HCT116 (cell line): ENCODE measurements at regions not wholly inside any gene's neighbourhood (a gene's known extent, or its start where the extent isn't known, plus 50 kb on each side); places are given as distances from the start of the nearest gene placed in this dataset.

Source experiments
- ATAC-seq: fragments of 200-7000 bp; cut with Tn5 transposase; 2 replicates; pipeline ENCODE4 v1.9.1; 2020; ENCODE audit warnings: mild to moderate bottlenecking, moderate library complexity
- BruUV-seq: library from RNA; stranded (reverse); fragments of 400-500 nt; replicated peaks from 2 replicates; lab custom pipeline; 2021; lab: Mats Ljungman, UMichigan
- CTCF ChIA-PET: fragments of 300-600 bp; sonication (Branson Sonifier 250); formaldehyde crosslinking; loops from one replicate; lab custom pipeline; 2021; ENCODE audit warnings: antibody characterized with exemption; lab: Charles Lee
- POLR2A ChIA-PET: fragments of 300-600, 350-600 bp; sonication (Branson Sonifier 250); formaldehyde crosslinking; loops from one replicate; lab custom pipeline; 2021; ENCODE audit warnings: antibody characterized with exemption; lab: Charles Lee
- RAD21 ChIA-PET, 2 experiments: fragments of 300-600 bp; sonication (Branson Sonifier 250); formaldehyde crosslinking; loops; one replicate each; lab custom pipeline; 2023; ENCODE audit warnings: low total read pairs in 2 of 2; ENCODE audit not compliant: uncharacterized antibody in 2 of 2, unreplicated experiment in 2 of 2, low non-redundant PET in 1 of 2; lab: Charles Lee
- DNase-seq: peaks from one replicate; pipeline ENCODE4 v3.0.0-alpha.2; 2010; ENCODE audit warnings: low read depth, low spot score
- H2AFZ ChIP-seq: fragments of 200-600 bp; shearing (Covaris generic), sonication (generic); 2 replicates; pipeline ENCODE4 v1.6.1; 2017; ENCODE audit warnings: low read depth, mixed run types, mixed read lengths, antibody characterized with exemption, low read length; ENCODE audit not compliant: poor library complexity, severe bottlenecking
- H3K27ac ChIP-seq: 2 replicates; pipeline ENCODE4 v1.5.1; 2012; ENCODE audit warnings: low read depth, low read length
- H3K27me3 ChIP-seq: fragments of 200-600 bp; sonication (generic); 2 replicates; pipeline ENCODE4 v1.6.1; 2016; ENCODE audit warnings: mixed run types, low read length, mixed read lengths; ENCODE audit not compliant: insufficient read depth
- H3K36me3 ChIP-seq, 2 experiments: fragments of 200-500 bp in 1 of 2; fragments of 200-600 bp in 1 of 2; sonication (Bioruptor generic) in 1 of 2; sonication (generic) in 1 of 2; 2 replicates each; pipeline versions ENCODE4 v1.5.1 to v1.6.1; 2014 to 2016; ENCODE audit warnings: low read length in 2 of 2, inconsistent platforms in 1 of 2, mixed read lengths in 1 of 2, mixed run types in 1 of 2; ENCODE audit not compliant: insufficient read depth in 2 of 2, control insufficient read depth in 1 of 2
- H3K4me1 ChIP-seq, 2 experiments: fragments of 200-600 bp in 1 of 2; sonication (generic) in 1 of 2; 2 replicates each; pipeline versions ENCODE4 v1.5.1 to v1.6.1; 2012 to 2017; ENCODE audit warnings: low read length in 2 of 2, inconsistent platforms in 1 of 2, mild to moderate bottlenecking in 1 of 2, mixed read lengths in 1 of 2, mixed run types in 1 of 2, moderate library complexity in 1 of 2; ENCODE audit not compliant: insufficient read depth in 2 of 2, control insufficient read depth in 1 of 2
- H3K4me2 ChIP-seq: fragments of 200-600 bp; sonication (generic); 2 replicates; pipeline ENCODE4 v1.6.1; 2017; ENCODE audit warnings: mixed run types, low read length, mixed read lengths
- H3K4me3 ChIP-seq, 2 experiments: fragments of 200-600 bp in 1 of 2; sonication (generic) in 1 of 2; replicated peaks in 1 of 2; 2 replicates each; pipeline ENCODE4 v1.5.1; 2011 to 2016; ENCODE audit warnings: low read length in 2 of 2, control low read depth in 1 of 2, low read depth in 1 of 2, mild to moderate bottlenecking in 1 of 2, mixed read lengths in 1 of 2, mixed run types in 1 of 2
- H3K79me2 ChIP-seq: fragments of 200-600 bp; sonication (generic); 2 replicates; pipeline ENCODE4 v1.6.1; 2017; ENCODE audit warnings: mild to moderate bottlenecking, mixed run types, low read length, moderate library complexity, mixed read lengths; ENCODE audit not compliant: insufficient read depth
- H3K9ac ChIP-seq: fragments of 200-600 bp; sonication (generic); 2 replicates; pipeline ENCODE4 v1.6.1; 2016; ENCODE audit warnings: low read length, mixed read lengths
- H3K9me2 ChIP-seq: fragments of 200-600 bp; sonication (generic), shearing (Covaris generic); 2 replicates; pipeline ENCODE4 v1.6.1; 2017; ENCODE audit warnings: mixed run types, mild to moderate bottlenecking, moderate library complexity; ENCODE audit not compliant: insufficient read depth
- H3K9me3 ChIP-seq, 2 experiments: fragments of 200-500 bp in 1 of 2; fragments of 200-600 bp in 1 of 2; sonication (Bioruptor generic) in 1 of 2; sonication (generic) in 1 of 2; 2 replicates each; pipeline ENCODE4 v1.6.1; 2014 to 2017; ENCODE audit warnings: low read length in 2 of 2, mixed read lengths in 2 of 2, inconsistent platforms in 1 of 2, low read depth in 1 of 2, mild to moderate bottlenecking in 1 of 2, mixed run types in 1 of 2, moderate library complexity in 1 of 2; ENCODE audit not compliant: control insufficient read depth in 1 of 2, insufficient read depth in 1 of 2
- H4K20me1 ChIP-seq: fragments of 200-600 bp; sonication (generic), shearing (Covaris generic); 2 replicates; pipeline ENCODE4 v1.6.1; 2017; ENCODE audit warnings: mixed run types, mild to moderate bottlenecking, moderate library complexity; ENCODE audit not compliant: insufficient read depth
- CBX3 ChIP-seq: IDR thresholded peaks from 2 replicates; pipeline ENCODE4 v1.6.1; 2012; ENCODE audit warnings: low read depth
- EGR1 ChIP-seq: IDR thresholded peaks from 2 replicates; pipeline ENCODE4 v1.6.1; 2012; ENCODE audit warnings: low read depth
- ELF1 ChIP-seq: IDR thresholded peaks from 2 replicates; pipeline ENCODE4 v1.6.1; 2012; ENCODE audit warnings: low read depth, borderline replicate concordance
- EZH2 ChIP-seq: fragments of 200-600 bp; sonication (generic); IDR thresholded peaks from 2 replicates; pipeline ENCODE4 v1.6.1; 2017; ENCODE audit warnings: antibody characterized with exemption, mixed run types
- EZH2phosphoT487 ChIP-seq: fragments of 200-600 bp; IDR thresholded peaks from 2 replicates; pipeline ENCODE4 v1.6.1; 2018; ENCODE audit warnings: antibody characterized with exemption, borderline replicate concordance
- FOSL1 ChIP-seq: IDR thresholded peaks from 2 replicates; pipeline ENCODE4 v1.6.1; 2012; ENCODE audit warnings: low read depth
- RAD21 ChIP-seq: IDR thresholded peaks from 2 replicates; pipeline ENCODE4 v1.6.1; 2012; ENCODE audit warnings: low read depth, mild to moderate bottlenecking
- SIN3A ChIP-seq: IDR thresholded peaks from 2 replicates; pipeline ENCODE4 v1.6.1; 2012; ENCODE audit warnings: low read depth
- SP1 ChIP-seq: IDR thresholded peaks from 2 replicates; pipeline ENCODE4 v1.6.1; 2012; ENCODE audit warnings: low read depth
- YY1 ChIP-seq: IDR thresholded peaks from 2 replicates; pipeline ENCODE4 v1.6.1; 2011; ENCODE audit warnings: low read length, low read depth, moderate library complexity, mild to moderate bottlenecking; ENCODE audit not compliant: insufficient replicate concordance; ENCODE audit errors: extremely low read depth
- ZFX ChIP-seq: fragments of 450-650 bp; IDR thresholded peaks from 2 replicates; pipeline ENCODE4 v1.6.1; 2017
- ZNF274 ChIP-seq: fragments of 200-500 bp; sonication (Bioruptor generic); IDR thresholded peaks from 2 replicates; pipeline ENCODE4 v1.6.1; 2014; ENCODE audit warnings: mild to moderate bottlenecking, low read depth, low read length, inconsistent platforms
- intact Hi-C: fragments of 100-400 bp; cut with micrococcal nuclease; formaldehyde crosslinking; loops from 2 replicates; pipeline ENCODE4 v1.10.0; 2022
- TF ChIP-seq, protein P1 (sequence below): IDR thresholded peaks from 2 replicates; pipeline ENCODE4 v1.6.1; 2012
- TF ChIP-seq, protein P2 (sequence below): IDR thresholded peaks from 2 replicates; pipeline ENCODE4 v1.6.1; 2012; ENCODE audit warnings: low read depth
- TF ChIP-seq, protein P3 (sequence below): IDR thresholded peaks from 2 replicates; pipeline ENCODE4 v1.6.1; 2012
- TF ChIP-seq, protein P4 (sequence below), 3 experiments: fragments of 200-600 bp in 1 of 3; sonication (generic) in 1 of 3; IDR thresholded peaks in 2 of 3; conservative IDR thresholded peaks in 1 of 3; 2 replicates each; pipeline ENCODE4 v1.5.1; 2012 to 2017; ENCODE audit warnings: low read depth in 2 of 3, low read length in 2 of 3, antibody characterized with exemption in 1 of 3, borderline replicate concordance in 1 of 3, control low read depth in 1 of 3, mild to moderate bottlenecking in 1 of 3, mixed read lengths in 1 of 3, mixed run types in 1 of 3, moderate library complexity in 1 of 3; ENCODE audit not compliant: insufficient read depth in 1 of 3

DNA sequence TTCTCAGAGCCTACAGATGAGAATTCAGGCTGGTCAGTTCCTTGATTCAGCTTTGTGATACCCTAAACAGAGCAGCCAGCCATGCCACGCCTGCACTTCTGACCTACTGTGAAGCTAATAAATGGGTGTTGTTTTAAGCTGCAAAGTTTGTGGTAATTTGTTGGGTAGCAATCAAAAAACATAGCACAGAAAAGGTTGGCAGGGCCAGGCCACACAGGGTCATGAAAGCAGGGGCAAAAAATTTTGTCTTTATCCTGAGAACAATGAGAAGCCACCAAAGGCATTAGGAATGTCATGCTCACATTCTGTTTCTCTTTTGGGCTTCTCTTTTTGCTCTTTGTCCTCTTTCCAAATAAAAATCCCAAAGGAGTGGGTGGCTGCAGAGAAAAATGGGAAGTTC lies 385.9 kb downstream of the TXNL1 start:
- no peak for ATAC-seq
- Histone ChIP-seq H4K20me1 (no peaks in the 10 kb centered on the region), H2AFZ (no peak overlapping the region), H3K27ac (no peak overlapping the region), H3K4me3 (no peak overlapping the region), H3K79me2 (no peaks in the 10 kb centered on the region), H3K9ac (no peak overlapping the region), H3K27me3 (no peaks in the 10 kb centered on the region), H3K4me1 (no peaks in the 10 kb centered on the region), H3K36me3 (no peaks in the 10 kb centered on the region), H3K9me3 (peaks cover 10 to 11% of the 10 kb centered on the region in 2 experiments; a peak in 2 of 4 replicates), H3K4me2 (no peak overlapping the region), H3K9me2 (no peaks in the 10 kb centered on the region)
- CTCF ChIA-PET: no interaction called here
- POLR2A ChIA-PET: no interaction called here
- DNase-seq: no peak
- TF ChIP-seq EZH2phosphoT487 (no peak), YY1 (no peak), EGR1 (no peak), ELF1 (no peak), RAD21 (no peak), FOSL1 (no peak), SIN3A (no peak), ZFX (no peak)
- TF ChIP-seq, protein P1, sequence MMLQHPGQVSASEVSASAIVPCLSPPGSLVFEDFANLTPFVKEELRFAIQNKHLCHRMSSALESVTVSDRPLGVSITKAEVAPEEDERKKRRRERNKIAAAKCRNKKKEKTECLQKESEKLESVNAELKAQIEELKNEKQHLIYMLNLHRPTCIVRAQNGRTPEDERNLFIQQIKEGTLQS: no peak
- intact Hi-C loops: no loop called here
- BruUV-seq: no TSS peak
- RAD21 ChIA-PET: no interaction called here

DNA sequence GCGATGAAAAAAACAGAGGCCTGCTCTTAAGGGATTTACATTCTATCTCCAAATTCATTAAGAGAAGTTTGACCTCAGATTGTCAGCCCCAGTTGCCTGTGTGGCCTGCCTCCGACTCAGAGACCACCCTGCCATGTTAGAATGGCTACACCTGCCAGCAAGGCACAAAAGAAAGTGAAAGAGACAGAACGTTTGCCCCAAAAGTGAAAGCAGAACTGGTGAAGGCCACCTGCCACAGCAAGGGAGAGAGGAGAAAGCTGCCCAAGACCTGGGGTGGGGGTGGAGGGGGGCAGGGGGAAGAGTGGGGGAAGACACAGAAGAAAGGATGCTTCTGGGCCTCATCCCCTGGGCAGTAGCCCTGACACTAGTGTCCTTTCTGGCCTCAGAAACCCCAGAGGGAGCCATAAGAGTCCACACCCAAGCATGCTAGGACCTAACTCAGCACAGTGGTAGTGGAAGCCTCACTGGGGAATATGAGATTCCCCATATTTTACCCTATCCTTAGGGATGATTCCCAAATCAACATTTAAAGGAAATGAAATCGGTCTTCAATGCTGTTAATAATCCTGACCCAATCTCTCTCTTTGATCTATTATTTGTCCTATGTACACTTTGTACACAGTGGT lies 389.7 kb downstream of the TXNL1 start:
- H3K9me3 ChIP-seq: peaks cover 9 to 15% of the 10 kb centered on the region in 2 experiments; a peak in 2 of 4 replicates
- H3K79me2 ChIP-seq: no peaks in the 10 kb centered on the region
- H4K20me1 ChIP-seq: no peaks in the 10 kb centered on the region
- H3K27me3 ChIP-seq: no peaks in the 10 kb centered on the region
- RAD21 ChIA-PET: no interaction called here
- DNase-seq: no peak
- H3K4me2 ChIP-seq: no peak overlapping the region
- ATAC-seq: no peak
- H3K27ac ChIP-seq: no peak overlapping the region
- no peak overlapping the region for H2AFZ ChIP-seq
- CTCF ChIA-PET: no interaction called here
- H3K36me3 ChIP-seq: no peaks in the 10 kb centered on the region
- POLR2A ChIA-PET: no interaction called here
- no peaks in the 10 kb centered on the region for H3K9me2 ChIP-seq
- H3K4me3 ChIP-seq: no peak overlapping the region
- BruUV-seq: no TSS peak
- no peaks in the 10 kb centered on the region for H3K4me1 ChIP-seq
- H3K9ac ChIP-seq: no peak overlapping the region
- intact Hi-C loops: no loop called here
- TF ChIP-seq, protein P2, sequence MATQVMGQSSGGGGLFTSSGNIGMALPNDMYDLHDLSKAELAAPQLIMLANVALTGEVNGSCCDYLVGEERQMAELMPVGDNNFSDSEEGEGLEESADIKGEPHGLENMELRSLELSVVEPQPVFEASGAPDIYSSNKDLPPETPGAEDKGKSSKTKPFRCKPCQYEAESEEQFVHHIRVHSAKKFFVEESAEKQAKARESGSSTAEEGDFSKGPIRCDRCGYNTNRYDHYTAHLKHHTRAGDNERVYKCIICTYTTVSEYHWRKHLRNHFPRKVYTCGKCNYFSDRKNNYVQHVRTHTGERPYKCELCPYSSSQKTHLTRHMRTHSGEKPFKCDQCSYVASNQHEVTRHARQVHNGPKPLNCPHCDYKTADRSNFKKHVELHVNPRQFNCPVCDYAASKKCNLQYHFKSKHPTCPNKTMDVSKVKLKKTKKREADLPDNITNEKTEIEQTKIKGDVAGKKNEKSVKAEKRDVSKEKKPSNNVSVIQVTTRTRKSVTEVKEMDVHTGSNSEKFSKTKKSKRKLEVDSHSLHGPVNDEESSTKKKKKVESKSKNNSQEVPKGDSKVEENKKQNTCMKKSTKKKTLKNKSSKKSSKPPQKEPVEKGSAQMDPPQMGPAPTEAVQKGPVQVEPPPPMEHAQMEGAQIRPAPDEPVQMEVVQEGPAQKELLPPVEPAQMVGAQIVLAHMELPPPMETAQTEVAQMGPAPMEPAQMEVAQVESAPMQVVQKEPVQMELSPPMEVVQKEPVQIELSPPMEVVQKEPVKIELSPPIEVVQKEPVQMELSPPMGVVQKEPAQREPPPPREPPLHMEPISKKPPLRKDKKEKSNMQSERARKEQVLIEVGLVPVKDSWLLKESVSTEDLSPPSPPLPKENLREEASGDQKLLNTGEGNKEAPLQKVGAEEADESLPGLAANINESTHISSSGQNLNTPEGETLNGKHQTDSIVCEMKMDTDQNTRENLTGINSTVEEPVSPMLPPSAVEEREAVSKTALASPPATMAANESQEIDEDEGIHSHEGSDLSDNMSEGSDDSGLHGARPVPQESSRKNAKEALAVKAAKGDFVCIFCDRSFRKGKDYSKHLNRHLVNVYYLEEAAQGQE: no peak
- no peak for TF ChIP-seq CBX3
- TF ChIP-seq, protein P3, sequence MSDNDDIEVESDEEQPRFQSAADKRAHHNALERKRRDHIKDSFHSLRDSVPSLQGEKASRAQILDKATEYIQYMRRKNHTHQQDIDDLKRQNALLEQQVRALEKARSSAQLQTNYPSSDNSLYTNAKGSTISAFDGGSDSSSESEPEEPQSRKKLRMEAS: no peak
- TF ChIP-seq ELF1: no peak
- TF ChIP-seq RAD21: no peak
- no peak for TF ChIP-seq SP1
- TF ChIP-seq ZNF274: no peak
- TF ChIP-seq, protein P4, sequence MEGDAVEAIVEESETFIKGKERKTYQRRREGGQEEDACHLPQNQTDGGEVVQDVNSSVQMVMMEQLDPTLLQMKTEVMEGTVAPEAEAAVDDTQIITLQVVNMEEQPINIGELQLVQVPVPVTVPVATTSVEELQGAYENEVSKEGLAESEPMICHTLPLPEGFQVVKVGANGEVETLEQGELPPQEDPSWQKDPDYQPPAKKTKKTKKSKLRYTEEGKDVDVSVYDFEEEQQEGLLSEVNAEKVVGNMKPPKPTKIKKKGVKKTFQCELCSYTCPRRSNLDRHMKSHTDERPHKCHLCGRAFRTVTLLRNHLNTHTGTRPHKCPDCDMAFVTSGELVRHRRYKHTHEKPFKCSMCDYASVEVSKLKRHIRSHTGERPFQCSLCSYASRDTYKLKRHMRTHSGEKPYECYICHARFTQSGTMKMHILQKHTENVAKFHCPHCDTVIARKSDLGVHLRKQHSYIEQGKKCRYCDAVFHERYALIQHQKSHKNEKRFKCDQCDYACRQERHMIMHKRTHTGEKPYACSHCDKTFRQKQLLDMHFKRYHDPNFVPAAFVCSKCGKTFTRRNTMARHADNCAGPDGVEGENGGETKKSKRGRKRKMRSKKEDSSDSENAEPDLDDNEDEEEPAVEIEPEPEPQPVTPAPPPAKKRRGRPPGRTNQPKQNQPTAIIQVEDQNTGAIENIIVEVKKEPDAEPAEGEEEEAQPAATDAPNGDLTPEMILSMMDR (IDR thresholded peaks at IDR 0.05 in 2 of 3, conservative IDR thresholded peaks at IDR 0.05 in 1 of 3; ENCODE audit: borderline replicate concordance in 1 of 3, insufficient read depth in 1 of 3, low read depth in 2 of 3, low read length in 2 of 3): no peak
- no peak for TF ChIP-seq EZH2
